IPS-15b (cell line): ENCODE measurements at regions not wholly inside any gene's neighbourhood (a gene's known extent, or its start where the extent isn't known, plus 50 kb on each side); places are given as distances from the start of the nearest gene placed in this dataset.

Source experiments
- H3K27me3 ChIP-seq: one replicate; pipeline ENCODE4 v1.6.1; 2013; ENCODE audit warnings: low read length; ENCODE audit not compliant: control insufficient read depth, insufficient read depth
- H3K36me3 ChIP-seq: one replicate; pipeline ENCODE4 v1.6.1; 2013; ENCODE audit warnings: low read length; ENCODE audit not compliant: control insufficient read depth, insufficient read depth
- H3K4me1 ChIP-seq: one replicate; pipeline ENCODE4 v1.6.1; 2013; ENCODE audit warnings: mild to moderate bottlenecking, low read length; ENCODE audit not compliant: control insufficient read depth, insufficient read depth
- H3K4me3 ChIP-seq: one replicate; pipeline ENCODE4 v1.5.1; 2013; ENCODE audit warnings: low read depth, low read length
- H3K9ac ChIP-seq: one replicate; pipeline ENCODE4 v1.6.1; 2013; ENCODE audit warnings: low read depth, mild to moderate bottlenecking, low read length
- H3K9me3 ChIP-seq: one replicate; pipeline ENCODE4 v1.6.1; 2013; ENCODE audit warnings: mild to moderate bottlenecking, low read length; ENCODE audit not compliant: control insufficient read depth, insufficient read depth

- Histone ChIP-seq H3K9me3 (no peaks in the 10 kb centered on the region), H3K36me3 (no peaks in the 10 kb centered on the region), H3K4me3 (no peak overlapping the region), H3K9ac (no peak overlapping the region), H3K4me1 (no peaks in the 10 kb centered on the region), H3K27me3 (no peaks in the 10 kb centered on the region)
Observed at GRCh38 chr2:2733818-2734217, 402.7 kb upstream of the MYT1L start.

GRCh38 chr2:2732331-2733119 lies 401.4 kb upstream of the MYT1L start:
- no peaks in the 10 kb centered on the region for H3K9me3 ChIP-seq
- no peaks in the 10 kb centered on the region for H3K27me3 ChIP-seq
- no peaks in the 10 kb centered on the region for H3K36me3 ChIP-seq
- H3K4me3 ChIP-seq: no peak overlapping the region
- no peak overlapping the region for H3K9ac ChIP-seq
- no peaks in the 10 kb centered on the region for H3K4me1 ChIP-seq

- Histone ChIP-seq H3K4me3 (no peak overlapping the region), H3K27me3 (no peaks in the 10 kb centered on the region), H3K9ac (no peak overlapping the region)
Observed at GRCh38 chr2:2731816-2732284, 400.8 kb upstream of the MYT1L start.

GRCh38 chr2:2731101-2731815 lies 400.2 kb upstream of the MYT1L start:
- H3K27me3 ChIP-seq: no peaks in the 10 kb centered on the region
- no peaks in the 10 kb centered on the region for H3K9me3 ChIP-seq
- no peaks in the 10 kb centered on the region for H3K36me3 ChIP-seq
- H3K4me3 ChIP-seq: no peak overlapping the region
- H3K4me1 ChIP-seq: no peaks in the 10 kb centered on the region
- H3K9ac ChIP-seq: no peak overlapping the region

More at GRCh38 chr2:2731816-2732284, 400.8 kb upstream of the MYT1L start:
- no peaks in the 10 kb centered on the region for H3K36me3 ChIP-seq
- no peaks in the 10 kb centered on the region for H3K4me1 ChIP-seq
- no peaks in the 10 kb centered on the region for H3K9me3 ChIP-seq

- no peak overlapping the region for H3K9ac ChIP-seq
- no peaks in the 10 kb centered on the region for H3K4me1 ChIP-seq
- no peaks in the 10 kb centered on the region for H3K27me3 ChIP-seq
- no peak overlapping the region for H3K4me3 ChIP-seq
- H3K36me3 ChIP-seq: no peaks in the 10 kb centered on the region
- H3K9me3 ChIP-seq: no peaks in the 10 kb centered on the region
Observed at GRCh38 chr2:2730301-2730833, 399.3 kb upstream of the MYT1L start.

- H3K4me1 ChIP-seq: no peaks in the 10 kb centered on the region
- H3K36me3 ChIP-seq: no peaks in the 10 kb centered on the region
- no peaks in the 10 kb centered on the region for H3K9me3 ChIP-seq
- H3K9ac ChIP-seq: no peak overlapping the region
- H3K27me3 ChIP-seq: no peaks in the 10 kb centered on the region
- H3K4me3 ChIP-seq: no peak overlapping the region
Observed at GRCh38 chr2:2729246-2729645, 398.2 kb upstream of the MYT1L start.

GRCh38 chr2:2728635-2729034 lies 397.6 kb upstream of the MYT1L start:
- Histone ChIP-seq H3K4me1 (no peaks in the 10 kb centered on the region), H3K36me3 (no peaks in the 10 kb centered on the region), H3K4me3 (no peak overlapping the region), H3K27me3 (no peaks in the 10 kb centered on the region), H3K9me3 (no peaks in the 10 kb centered on the region), H3K9ac (no peak overlapping the region)

GRCh38 chr2:2727876-2728511 lies 396.9 kb upstream of the MYT1L start:
- Histone ChIP-seq H3K4me1 (no peaks in the 10 kb centered on the region), H3K9ac (no peak overlapping the region), H3K4me3 (no peak overlapping the region), H3K36me3 (no peaks in the 10 kb centered on the region), H3K27me3 (no peaks in the 10 kb centered on the region), H3K9me3 (no peaks in the 10 kb centered on the region)

- no peaks in the 10 kb centered on the region for H3K4me1 ChIP-seq
- no peaks in the 10 kb centered on the region for H3K27me3 ChIP-seq
- no peak overlapping the region for H3K9ac ChIP-seq
- H3K4me3 ChIP-seq: no peak overlapping the region
- H3K9me3 ChIP-seq: no peaks in the 10 kb centered on the region
- H3K36me3 ChIP-seq: no peaks in the 10 kb centered on the region
Observed at GRCh38 chr2:2726163-2726562, 395.1 kb upstream of the MYT1L start.

GRCh38 chr2:2723064-2723463 lies 392.0 kb upstream of the MYT1L start:
- Histone ChIP-seq H3K4me1 (no peaks in the 10 kb centered on the region), H3K27me3 (no peaks in the 10 kb centered on the region), H3K9me3 (no peaks in the 10 kb centered on the region), H3K9ac (no peak overlapping the region), H3K4me3 (no peak overlapping the region), H3K36me3 (no peaks in the 10 kb centered on the region)

GRCh38 chr2:2721296-2721835 lies 390.3 kb upstream of the MYT1L start:
- Histone ChIP-seq H3K36me3 (no peaks in the 10 kb centered on the region), H3K4me1 (no peaks in the 10 kb centered on the region), H3K27me3 (no peaks in the 10 kb centered on the region), H3K4me3 (no peak overlapping the region), H3K9me3 (no peaks in the 10 kb centered on the region), H3K9ac (no peak overlapping the region)
